HG03064 (cell line): ENCODE measurements at regions not wholly inside any gene's neighbourhood (a gene's known extent, or its start where the extent isn't known, plus 50 kb on each side); places are given as distances from the start of the nearest gene placed in this dataset.

Experiments used
- ATAC-seq: cut with Tn5 transposase; IDR thresholded peaks from one replicate; pipeline ENCODE4 v1.9.1; 2021; ENCODE audit warnings: low read depth; ENCODE audit not compliant: unreplicated experiment

DNA sequence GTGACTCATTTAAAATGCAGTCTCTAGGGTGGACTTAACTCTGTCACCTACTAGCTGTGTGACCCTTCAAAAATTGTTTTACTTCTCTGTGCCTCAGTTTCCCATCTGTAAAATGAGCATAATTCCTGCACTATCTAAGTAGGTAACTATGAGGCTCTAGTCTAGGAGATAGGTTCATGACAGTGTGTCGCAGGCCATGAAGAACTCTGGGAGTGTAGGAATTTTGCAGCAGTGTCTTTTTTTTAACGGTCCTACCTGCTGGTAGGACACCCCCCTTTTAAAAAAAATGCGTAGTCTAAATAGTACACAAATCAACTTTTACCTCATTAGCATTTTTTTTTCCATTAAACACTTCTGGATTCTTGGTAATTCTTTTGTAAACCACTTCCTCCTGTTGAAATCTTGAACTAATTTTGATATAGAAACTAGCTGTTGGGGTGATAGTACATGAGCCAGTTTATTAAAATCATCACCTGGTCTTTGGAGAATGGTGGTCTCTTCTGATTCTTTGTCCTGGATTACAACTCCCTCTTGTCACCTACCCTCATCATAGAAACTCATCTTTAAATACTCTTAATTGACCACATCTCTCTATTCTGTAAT, 86.0 kb upstream of the SLC38A2 start:
- no peak for ATAC-seq

DNA sequence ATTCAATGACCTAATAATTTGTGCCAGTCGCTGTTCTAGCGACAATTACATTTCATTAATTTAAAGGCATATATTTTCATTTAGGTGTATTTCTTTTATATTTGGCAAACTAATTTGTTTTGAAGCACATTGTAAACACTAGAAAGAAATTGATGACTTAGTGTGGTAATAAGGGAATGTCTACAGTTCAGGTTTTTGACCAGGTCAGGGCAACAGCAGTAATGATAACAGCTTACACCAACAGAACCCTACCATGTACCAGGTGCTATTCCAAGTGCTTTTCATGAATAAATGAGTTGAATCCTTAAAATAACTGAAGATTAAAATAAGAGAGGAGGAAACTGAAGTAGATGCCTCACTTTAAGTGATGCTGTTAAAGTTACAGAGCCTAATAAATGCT, 85.4 kb upstream of the SLC38A2 start:
- no peak for ATAC-seq

DNA sequence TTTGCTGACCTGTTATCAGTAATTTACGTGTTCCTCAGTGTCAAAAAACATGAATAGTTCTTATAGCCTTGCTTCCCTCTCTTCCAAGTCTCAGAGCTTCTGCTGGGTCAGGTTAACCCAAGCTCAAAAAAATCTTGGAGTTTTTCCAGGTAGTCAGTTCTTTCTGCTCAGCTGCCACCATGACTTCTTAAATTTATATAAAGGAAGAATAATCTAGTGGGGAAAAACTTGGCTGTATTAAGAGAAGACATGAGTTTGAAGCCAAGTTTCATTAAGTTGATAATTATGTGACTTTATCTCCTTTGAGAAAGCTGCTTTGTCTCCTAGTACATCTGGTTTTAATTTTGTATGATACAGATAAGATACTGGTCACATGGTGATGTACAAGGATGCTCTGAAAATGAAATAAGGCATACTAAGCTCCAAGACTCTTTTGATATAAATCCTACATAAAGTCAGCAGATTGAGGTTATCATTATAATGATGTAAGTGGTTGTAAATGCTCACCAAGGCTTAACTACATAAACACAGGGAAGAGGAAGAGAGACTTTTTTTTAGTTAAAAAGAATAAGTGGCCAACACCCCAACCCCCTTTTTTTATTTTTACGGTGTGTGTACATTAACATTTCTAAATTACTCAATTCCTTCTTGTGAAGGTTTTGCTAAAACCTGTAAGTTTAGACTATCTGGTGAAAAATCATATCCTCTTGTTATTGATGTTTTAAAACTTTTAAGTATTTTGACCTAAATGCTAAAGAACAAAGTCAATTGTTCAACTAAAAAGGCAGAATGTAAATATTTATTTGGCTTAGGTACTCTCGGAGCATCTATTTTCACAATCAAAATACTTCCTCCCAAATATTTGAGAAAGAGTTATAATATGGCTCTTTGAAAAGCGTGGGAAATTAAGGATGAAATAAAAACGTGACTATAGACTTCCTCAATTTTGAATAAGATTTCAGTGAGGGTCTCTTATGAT, 84.1 kb upstream of the SLC38A2 start:
- no peak for ATAC-seq

DNA sequence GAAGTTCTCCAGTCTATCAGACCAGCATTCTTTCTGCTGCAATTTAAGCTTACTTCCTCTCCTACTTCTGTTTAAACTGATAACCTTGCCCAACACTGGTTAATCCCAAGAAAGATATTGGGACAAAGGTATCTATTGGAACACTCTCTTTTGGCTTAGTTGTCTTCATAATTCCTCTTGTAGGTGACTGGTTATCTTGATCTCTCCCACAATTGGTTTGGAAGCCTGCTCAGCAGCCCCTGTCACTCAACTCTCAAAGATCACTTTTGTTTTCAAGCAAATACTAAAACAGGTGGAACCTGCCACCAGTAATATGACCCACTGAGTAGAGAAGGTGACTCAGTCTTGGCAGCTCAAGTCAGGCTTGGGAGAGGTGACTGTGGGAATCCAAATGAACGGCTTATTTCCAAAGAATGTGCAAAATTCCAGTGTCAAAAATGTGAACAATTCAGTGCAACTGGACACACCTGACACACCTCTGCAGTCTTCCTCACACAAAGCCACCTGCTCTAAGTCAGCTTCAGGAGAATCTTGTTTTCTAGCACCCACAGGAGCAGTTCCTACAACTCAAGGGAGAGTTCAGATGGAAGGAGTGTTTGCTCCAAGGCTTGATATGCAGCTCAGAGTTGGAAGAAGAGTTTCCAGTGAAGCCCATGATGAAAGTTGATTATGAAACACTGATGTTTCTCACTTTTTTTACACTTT, 83.2 kb upstream of the SLC38A2 start:
- ATAC-seq: no peak

DNA sequence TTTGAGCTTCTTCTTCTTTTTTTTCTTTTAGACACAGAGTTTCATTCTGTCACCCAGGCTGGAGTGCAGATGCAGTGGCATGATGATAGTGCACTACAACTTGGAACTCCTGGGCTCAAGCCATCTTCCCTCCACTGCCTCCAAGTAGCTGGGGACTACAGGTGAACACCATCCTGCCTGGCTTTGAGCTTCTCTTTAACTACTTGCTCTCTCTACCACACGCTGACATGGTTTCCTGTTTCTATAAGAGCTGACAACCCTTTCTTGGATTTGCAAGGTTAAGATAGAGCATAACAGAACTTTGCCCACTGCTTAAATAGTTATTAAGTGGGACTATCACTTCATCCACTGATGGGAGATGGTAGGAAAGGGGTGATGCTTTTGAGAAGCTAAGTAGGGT, 82.4 kb upstream of the SLC38A2 start:
- no peak for ATAC-seq

DNA sequence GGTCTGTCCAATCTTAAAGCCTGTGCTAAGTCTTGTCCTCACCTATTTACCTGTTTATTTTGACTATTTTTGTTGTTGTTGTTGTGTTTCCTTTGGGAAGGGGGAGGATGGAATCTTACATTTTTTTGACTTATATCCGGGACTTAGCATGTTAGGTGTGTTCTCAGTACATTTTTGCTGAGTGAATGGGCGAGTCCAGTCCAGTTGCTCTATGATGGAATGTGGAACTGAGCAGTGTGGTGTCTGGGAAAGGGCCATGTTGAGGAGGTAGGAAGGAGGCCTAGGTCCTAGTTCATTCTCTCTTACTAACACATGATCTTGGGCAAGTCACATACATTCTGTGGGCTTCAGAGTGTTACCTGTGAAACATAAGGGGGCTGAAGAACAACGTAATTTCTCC, 80.9 kb upstream of the SLC38A2 start:
- no peak for ATAC-seq

- ATAC-seq: no peak
These were observed 80.2 kb upstream of the SLC38A2 start for GRCh38 chr12:46452776-46453175.

DNA sequence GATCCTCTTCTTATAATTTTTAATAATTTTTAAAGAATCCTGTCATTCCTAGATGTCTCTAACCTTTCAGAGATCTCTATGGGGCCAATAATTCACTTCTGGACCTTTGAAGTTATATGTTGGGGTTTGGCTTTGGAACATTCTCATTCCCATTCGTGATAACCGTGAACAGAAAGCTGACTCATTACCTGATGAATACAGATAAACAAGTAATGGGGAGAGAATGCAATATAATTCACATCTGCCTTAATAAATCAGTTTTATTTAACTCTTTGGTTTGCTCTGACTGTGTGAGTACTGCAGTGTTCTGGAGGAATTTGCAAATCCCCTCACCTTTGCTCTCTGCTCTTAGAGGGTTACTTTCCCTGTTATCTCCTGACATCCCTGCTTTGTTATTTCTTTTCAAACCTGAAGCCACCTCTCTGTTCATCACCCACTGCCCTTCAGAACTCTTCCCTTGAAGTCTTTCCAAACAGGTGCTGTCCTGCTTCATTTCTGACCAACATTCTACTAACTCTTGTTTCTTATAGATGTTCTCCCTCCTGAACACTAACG, 79.6 kb upstream of the SLC38A2 start:
- no peak for ATAC-seq

- no peak for ATAC-seq
These were observed 78.9 kb upstream of the SLC38A2 start for GRCh38 chr12:46451276-46452021.

- ATAC-seq: no peak
These were observed 77.7 kb upstream of the SLC38A2 start for GRCh38 chr12:46450279-46450748.

GRCh38 chr12:46449856-46450255, 77.3 kb upstream of the SLC38A2 start:
- no peak for ATAC-seq

DNA sequence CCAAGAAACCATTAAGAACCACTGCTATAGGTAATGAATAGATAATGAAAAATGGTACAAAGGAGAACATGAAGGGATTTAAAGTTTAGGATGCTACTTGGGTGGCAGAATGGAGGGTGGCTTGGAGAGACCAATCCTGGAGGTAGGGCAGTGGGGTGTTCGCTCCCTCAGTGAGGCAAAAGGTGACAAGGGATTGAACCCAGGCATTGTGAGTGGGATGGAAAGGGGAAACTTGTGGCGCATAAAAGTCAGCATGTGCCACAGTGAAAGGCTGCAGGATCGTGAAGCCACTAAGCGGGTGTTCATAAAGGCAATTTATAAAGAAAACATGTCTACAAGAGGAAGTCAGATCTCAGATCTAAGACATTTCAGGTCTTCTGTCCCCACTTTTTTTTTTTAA, 76.7 kb upstream of the SLC38A2 start:
- no peak for ATAC-seq

DNA sequence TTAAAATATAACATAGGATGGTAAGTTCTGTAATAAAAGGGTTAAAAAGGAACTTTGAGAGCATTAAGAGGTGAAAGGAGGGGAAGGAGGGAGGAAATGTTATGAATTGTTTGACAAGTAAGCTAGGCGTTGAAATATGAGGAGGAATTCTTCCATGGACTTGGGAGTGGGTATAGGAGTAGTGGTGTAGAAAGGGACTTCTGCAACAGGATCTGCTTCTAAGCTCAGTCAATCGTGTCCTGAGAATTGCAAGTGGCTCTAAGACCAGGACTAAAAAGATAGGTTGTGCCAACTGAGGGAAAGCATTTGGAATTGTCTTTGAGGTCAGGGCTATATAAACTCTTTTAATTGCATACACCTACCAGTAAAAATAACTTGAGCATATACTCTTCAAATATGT, 74.1 kb upstream of the SLC38A2 start:
- no peak for ATAC-seq

GRCh38 chr12:46445551-46446235, 73.1 kb upstream of the SLC38A2 start:
- ATAC-seq: no peak

DNA sequence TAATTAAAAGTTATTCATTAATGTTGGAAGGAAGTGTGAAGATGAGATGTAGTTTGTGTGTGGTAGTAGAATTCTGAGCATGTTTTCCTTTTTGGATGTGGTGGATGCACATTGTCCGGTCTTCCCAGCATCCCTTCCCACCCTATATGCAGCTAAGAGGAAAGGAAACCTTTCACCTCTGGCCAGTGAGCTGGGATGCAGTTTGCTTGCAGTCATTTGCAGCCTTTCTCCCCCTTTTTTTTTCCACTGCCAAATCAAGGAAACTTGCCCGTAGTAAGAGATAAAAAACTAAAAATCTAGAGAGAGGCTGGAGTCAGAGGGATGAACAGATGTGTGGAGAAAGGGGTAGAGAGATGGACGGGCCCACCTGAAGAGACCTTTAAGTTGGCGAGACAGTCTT, 72.5 kb upstream of the SLC38A2 start:
- ATAC-seq: no peak

- ATAC-seq: no peak
These were observed 71.2 kb upstream of the SLC38A2 start for GRCh38 chr12:46443594-46444263.

- ATAC-seq: no peak
These were observed 70.2 kb upstream of the SLC38A2 start for GRCh38 chr12:46442738-46443137.

- ATAC-seq: no peak
These were observed 69.7 kb upstream of the SLC38A2 start for GRCh38 chr12:46442239-46442638.
